ENCODE measurements at regions not wholly inside any gene's neighbourhood (a gene's known extent, or its start where the extent isn't known, plus 50 kb on each side); places are given as distances from the start of the nearest gene placed in this dataset.

DNA sequence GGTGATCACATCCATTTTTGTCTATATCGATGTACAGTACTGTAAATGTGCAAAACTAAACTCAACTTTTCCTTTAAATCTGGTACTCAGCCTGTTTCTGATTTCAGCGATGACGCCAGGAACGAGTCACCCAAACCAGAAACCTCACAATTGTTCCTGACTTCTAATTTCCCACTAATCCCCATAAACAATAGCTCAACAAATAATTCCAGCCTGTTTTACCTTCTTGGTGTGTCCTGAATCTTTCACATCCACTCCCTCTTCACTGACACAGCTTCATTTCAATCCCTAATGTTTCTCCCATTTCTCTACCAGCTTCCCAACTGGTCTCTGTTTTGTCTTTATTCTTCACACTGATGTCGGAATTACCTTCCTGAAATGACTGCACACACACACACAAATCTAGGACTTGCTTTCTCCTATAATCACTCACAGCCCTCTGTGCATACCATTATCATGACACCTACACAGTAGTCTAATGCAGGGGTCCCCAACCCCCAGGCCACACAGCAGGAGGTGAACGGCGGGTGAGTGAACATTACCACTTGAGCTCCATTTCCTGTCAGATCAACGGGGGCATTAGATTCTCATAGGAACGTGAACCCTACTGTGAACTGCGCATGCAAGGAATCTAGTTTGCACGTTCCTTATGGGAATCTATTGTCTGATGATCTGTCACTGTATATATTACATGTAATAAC lies 97.8 kb upstream of the SLC30A5 start:
- TF ChIP-seq, protein P1, sequence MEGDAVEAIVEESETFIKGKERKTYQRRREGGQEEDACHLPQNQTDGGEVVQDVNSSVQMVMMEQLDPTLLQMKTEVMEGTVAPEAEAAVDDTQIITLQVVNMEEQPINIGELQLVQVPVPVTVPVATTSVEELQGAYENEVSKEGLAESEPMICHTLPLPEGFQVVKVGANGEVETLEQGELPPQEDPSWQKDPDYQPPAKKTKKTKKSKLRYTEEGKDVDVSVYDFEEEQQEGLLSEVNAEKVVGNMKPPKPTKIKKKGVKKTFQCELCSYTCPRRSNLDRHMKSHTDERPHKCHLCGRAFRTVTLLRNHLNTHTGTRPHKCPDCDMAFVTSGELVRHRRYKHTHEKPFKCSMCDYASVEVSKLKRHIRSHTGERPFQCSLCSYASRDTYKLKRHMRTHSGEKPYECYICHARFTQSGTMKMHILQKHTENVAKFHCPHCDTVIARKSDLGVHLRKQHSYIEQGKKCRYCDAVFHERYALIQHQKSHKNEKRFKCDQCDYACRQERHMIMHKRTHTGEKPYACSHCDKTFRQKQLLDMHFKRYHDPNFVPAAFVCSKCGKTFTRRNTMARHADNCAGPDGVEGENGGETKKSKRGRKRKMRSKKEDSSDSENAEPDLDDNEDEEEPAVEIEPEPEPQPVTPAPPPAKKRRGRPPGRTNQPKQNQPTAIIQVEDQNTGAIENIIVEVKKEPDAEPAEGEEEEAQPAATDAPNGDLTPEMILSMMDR (IDR thresholded peaks at IDR 0.05; ENCODE audit: low read depth, low read length, poor library complexity, severe bottlenecking), result no peak
- TF ChIP-seq EZH2phosphoT487 (IDR thresholded peaks at IDR 0.05; ENCODE audit: borderline replicate concordance, low read length), result no peak

Measured in DOHH2 (cell line).